ENCODE measurements at regions not wholly inside any gene's neighbourhood (a gene's known extent, or its start where the extent isn't known, plus 50 kb on each side); places are given as distances from the start of the nearest gene placed in this dataset.
A peak's percentile ranks its signal among the peaks of the same experiment; 100 is the strongest.

DNA sequence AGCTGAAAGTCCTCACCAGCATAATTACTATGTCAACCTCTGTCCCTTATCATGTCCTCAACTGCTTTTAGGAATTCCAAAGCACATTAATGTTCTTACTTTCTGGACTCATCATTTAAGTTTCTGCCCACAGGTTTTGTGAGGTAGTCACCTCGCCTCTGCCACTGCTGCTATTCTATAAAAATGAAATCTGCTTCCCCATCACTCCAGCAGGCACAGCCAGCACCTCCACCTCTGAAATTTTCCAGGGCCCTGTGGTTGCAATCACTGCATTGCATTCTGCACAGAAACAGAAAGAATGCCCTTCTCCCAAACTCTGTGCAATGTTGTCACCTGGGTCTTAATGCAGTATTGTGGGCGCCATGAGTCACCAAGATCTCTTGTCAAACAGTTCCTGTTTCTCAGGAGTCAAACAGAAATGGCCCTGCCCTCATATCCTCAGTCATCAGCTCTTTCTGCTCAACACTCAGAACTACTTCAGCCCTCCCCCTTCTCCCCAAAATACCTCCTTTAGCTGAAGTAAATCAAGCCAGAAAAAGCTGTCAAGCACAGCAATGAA, 529.2 kb upstream of the NBEA start:
- H3K4me3 ChIP-seq (ENCODE audit: low read depth, low read length), result no peak overlapping the region
- no peak for DNase-seq (ENCODE audit: low read depth)

DNA sequence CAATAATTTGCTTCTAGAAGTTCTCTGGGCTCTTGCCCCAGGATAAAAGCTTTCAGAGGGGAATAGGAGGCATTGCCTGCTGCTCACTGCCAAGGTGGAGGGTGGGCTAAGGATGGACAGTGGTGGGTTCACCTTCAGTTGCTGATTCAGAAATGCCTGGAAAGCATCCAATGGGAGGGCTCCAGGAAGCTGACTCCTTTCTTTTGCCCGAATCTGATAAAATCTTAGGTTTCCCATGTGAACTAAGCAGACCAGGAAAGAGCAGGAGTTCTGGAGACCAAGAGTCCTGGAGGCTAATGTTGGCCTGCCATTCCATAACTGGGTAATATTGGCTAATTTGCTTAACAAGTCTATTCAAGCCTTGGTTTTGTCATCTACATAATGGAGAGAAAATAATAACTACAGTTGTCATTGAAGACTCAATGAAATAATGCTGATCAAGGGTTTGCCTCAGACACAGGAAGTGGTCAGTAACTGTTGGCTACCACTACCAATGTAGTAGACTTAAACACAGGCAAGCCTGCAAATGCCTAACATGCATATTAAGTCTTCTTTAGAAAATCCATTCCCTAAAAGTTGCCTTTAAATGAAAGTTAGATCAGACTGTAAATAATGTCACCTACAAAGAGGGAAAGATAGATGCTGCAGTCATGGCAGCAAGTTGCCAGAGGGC, 528.4 kb upstream of the NBEA start:
- H3K4me3 ChIP-seq (ENCODE audit: low read depth, low read length), result no peak overlapping the region
- DNase-seq (ENCODE audit: low read depth), result no peak

DNA sequence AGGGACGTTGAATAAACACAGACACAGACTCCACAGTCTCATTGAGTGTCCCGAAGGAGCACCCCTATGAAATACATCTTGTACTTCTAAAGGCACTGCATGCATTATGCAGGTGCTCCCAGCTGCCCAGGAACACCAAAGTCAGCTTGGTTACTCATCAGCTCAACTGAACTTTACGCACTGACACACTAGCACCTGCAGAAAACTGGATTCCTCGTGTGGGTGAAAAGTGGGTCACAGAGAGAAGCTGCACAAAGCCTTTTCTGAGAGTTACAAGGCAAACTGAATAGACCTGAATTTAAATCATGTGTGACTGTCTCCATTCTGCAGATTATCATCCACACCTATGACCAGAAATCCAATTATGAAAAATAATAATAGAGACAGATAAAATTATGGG, 527.5 kb upstream of the NBEA start:
- no peak overlapping the region for H3K4me3 ChIP-seq (ENCODE audit: low read depth, low read length)
- DNase-seq (ENCODE audit: low read depth), result no peak

DNA sequence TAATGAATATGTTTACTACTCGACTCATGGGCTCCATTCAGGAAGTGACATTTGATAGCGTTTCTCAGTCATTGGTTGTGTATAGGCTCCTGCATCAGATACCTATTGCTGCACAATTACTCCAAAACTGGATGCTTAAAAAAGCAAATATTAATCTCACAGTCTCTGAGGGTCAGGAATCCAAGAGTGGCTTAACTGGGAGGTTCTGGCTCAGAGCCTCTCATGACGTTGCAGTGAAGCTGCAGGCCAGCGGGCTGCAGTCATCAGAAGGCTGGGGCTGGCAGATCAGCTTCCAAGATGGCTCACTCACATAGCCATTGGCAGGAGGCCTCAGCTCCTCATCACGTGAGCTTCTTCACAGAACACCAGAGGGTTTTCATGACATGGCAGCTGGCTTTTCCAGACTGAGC, 525.1 kb upstream of the NBEA start:
- peak; percentile 56 for DNase-seq (ENCODE audit: low read depth)
- H3K4me3 ChIP-seq (ENCODE audit: low read depth, low read length), result no peak overlapping the region

DNA sequence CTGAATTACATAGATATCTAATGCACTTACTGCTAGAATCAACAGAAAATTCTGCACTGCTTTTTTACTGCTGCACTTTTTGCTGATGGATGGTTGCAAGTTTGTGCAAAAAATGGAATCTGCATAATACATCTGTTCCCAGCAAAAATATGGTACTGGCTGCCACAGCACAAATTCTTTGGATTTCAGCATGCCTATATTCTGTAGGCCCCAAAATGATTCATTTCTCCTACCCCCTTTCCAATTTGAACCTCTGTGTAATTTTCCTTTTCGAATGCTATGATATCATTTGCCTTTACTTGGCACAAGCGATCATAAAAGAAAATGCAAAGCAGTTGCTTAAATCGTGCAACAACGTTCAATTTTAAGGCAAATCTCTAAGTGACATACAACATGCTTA, 524.2 kb upstream of the NBEA start:
- no peak for DNase-seq (ENCODE audit: low read depth)
- H3K4me3 ChIP-seq (ENCODE audit: low read depth, low read length), result no peak overlapping the region

DNA sequence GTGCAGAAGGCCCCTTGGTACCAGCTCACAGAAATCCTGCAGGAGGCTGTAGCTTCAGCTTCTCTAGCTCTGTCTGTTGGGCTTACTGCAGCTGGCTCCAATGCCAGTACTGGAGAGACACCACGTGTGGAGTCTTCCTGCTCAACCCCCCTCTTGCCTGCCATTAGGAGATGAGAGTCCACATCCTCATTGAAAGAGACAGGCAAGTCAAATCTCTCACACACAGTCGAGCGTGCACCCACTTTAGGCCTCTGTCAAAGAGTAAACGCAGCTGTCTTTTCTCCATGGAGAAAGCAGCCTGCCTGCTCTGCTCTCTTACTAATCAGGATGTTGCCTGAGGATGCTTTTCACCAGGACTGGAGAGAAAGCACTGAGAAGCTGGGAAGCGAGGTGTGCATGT, 523.0 kb upstream of the NBEA start:
- no peak overlapping the region for H3K4me3 ChIP-seq (ENCODE audit: low read depth, low read length)
- no peak for DNase-seq (ENCODE audit: low read depth)

DNA sequence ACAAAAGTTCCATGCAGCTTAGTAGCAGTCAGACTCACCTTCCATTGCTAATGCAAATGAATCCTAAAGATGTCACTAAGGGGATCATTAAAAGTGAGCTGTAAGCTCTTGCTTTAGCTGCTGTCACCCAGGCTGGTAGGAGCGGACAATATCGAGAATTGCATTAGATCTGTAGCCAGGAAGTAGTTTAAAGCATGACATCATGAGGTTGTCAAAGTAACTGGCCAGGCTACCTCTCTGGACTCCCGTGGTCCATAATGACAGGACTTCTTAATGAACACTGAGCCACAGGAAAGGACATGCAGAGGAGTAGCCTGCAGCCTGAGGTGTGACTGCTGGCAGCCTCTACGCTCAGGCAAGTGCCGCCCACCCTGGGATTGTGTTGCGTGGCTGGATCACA, 522.3 kb upstream of the NBEA start:
- no peak for DNase-seq (ENCODE audit: low read depth)
- no peak overlapping the region for H3K4me3 ChIP-seq (ENCODE audit: low read depth, low read length)

DNA sequence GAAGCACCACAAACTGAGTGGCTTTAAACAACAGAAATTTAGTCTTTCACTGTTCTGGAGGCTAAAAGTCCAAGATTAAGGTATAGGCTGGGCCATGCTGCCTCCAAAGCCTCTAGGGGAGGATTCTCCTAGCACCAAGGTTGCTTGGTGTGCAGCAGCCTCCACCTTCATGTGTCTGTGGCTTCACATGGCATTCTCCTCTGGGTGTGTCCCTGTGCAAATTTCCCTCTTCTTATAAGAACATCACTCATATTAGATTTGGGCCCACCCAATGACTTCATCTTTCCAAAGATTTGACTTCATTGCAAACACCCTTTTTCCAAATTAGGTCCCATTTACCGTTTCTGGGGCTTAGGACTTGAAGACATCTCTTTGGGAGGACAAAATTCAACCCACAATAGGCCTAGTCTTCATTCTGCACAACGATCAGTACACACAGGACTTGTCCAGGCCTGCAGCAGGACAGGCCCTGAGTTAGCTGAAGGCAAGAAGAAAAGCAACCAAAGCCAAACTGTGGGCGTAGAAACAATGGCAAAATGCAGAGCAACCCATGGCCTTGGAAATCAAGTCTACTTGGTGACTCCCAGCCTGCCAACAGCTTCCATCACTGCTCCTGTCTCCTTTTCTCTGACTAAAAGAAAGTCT, 521.2 kb upstream of the NBEA start:
- no peak overlapping the region for H3K4me3 ChIP-seq (ENCODE audit: low read depth, low read length)
- DNase-seq (ENCODE audit: low read depth), result no peak

DNA sequence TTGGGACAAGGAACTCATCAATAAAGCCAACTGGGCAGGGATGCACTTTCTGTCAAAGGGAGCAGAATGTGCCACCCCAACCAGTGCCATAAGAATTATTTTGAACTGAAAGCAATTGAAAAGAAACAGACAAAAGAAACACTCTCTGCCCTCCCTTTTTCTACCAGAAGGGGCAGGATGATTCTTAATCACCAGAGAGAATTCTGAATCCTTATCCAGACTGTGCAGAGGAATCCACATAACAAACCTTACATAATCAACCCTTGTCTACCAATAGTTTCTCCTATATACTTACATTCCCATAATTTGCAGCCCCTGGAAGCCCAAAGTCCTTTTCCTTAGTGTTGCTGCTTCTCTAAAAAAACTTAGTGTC, 520.7 kb upstream of the NBEA start:
- no peak overlapping the region for H3K4me3 ChIP-seq (ENCODE audit: low read depth, low read length)
- no peak for DNase-seq (ENCODE audit: low read depth)

DNA sequence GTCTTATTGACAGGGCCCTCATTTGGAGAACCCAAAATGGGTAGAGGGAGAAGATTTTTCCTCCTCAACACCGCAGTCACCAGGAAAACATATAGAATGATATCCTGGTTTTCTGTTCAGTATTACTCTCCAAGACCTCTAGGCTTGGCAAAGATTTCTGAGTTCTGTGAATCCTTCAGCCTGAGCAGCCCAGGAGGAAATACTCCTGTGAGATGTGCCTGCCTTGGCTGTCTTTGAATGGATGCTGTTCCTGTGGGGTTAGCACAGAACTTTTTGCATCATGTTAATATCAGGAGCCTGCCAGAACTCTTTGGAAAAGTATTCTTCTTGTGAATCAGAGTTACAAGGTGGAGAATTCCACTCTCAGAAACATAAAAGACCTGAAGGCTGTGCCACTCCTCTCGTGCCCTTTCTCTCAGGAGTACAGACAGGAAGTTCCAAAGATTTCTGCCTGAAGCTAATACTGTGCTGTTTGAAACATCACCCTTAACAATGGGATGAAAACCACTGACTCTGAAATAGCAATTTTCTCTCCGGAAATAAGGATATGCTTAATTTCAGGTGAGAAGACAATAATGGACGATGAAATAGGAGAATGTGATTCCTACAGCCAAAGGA, 520.1 kb upstream of the NBEA start:
- H3K4me3 ChIP-seq (ENCODE audit: low read depth, low read length), result no peak overlapping the region
- no peak for DNase-seq (ENCODE audit: low read depth)

DNA sequence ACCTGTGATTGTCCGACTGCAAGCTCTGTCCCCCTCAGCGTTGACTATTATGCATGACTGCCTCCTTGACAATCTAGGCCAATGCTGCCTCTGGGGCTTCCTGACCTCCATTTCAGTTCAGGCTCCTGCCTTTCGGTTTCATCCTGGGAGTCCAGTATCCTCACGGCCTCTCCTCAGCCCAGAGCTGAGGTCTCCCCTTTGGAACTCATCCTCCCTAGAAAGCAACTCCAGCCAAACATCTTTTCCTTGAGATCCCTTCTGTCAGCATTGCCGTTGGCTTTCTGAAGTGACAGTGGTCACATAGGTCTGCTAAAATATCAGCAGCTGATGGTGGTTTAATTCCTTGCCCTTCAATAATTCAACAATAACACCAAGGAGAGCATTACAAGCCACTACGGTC, 519.1 kb upstream of the NBEA start:
- no peak for DNase-seq (ENCODE audit: low read depth)
- no peak overlapping the region for H3K4me3 ChIP-seq (ENCODE audit: low read depth, low read length)

DNA sequence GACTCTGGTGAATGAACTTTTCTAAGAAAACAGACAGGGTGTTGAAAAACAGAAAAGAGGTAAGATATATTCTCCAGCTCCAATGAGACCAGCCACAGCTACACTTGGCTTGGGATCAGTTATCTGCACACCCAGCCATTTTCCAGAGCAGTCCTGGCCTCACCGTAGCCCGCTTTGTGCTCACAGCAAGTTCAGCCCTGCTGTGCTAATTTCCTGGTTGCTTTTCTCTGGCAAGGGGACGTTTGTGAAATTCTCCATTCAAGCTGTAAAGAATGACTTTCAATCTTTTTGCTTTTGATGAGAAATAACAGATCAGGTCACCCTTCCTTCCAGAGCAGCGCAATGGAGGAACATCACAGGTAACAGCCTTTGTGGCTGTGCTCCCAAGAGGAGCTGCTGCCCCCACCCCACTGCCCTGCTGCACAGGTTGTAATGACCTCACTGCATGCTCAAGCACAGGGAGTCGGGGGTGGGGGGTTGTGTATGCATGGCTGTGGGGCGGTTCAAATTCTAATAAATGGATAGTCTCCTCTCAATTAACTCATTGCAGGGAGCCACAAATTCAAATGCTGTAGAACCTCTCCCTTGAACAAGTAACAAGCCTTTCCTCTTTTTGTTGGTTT, 516.6 kb upstream of the NBEA start:
- H3K4me3 ChIP-seq (ENCODE audit: low read depth, low read length), result no peak overlapping the region
- no peak for DNase-seq (ENCODE audit: low read depth)

DNA sequence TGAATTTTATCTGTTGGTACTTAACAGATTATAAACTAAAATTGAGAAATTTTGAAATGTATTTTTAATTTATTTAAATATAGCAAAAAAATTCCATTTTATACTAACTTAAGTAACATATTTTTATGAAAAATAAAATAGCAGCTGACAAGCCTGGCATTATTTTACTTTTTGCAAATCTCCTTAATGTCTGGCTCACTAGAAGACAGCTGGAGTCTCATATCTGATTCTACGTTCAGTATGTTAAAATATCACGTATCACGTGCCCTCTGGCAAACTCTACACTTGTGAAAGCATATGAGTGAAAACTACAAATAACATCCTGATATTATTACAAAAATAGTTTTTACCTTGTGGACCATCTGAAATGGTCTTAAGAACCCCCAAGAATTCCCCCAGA, 513.2 kb upstream of the NBEA start:
- no peak overlapping the region for H3K4me3 ChIP-seq (ENCODE audit: low read depth, low read length)
- no peak for DNase-seq (ENCODE audit: low read depth)

DNA sequence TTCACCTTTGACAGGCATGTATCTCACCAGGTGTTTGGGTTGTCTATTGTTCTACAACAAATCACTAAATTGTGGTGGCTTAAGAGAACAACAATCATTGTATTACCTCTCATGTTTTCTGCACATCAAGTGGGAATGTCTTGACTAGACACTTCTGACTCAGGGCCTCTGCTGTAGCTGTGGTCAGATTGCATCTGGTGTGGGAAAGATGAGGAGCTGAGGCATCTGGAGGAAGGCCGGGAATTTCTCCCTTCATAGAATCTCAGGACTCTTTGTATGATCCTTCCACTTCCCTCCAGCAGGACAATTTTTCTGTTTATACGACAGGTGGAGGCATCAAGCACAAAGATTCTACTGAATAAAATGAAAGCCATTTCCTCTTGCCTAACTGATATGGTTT, 511.8 kb upstream of the NBEA start:
- H3K4me3 ChIP-seq (ENCODE audit: low read depth, low read length), result no peak overlapping the region
- DNase-seq (ENCODE audit: low read depth), result peak; percentile 26

DNA sequence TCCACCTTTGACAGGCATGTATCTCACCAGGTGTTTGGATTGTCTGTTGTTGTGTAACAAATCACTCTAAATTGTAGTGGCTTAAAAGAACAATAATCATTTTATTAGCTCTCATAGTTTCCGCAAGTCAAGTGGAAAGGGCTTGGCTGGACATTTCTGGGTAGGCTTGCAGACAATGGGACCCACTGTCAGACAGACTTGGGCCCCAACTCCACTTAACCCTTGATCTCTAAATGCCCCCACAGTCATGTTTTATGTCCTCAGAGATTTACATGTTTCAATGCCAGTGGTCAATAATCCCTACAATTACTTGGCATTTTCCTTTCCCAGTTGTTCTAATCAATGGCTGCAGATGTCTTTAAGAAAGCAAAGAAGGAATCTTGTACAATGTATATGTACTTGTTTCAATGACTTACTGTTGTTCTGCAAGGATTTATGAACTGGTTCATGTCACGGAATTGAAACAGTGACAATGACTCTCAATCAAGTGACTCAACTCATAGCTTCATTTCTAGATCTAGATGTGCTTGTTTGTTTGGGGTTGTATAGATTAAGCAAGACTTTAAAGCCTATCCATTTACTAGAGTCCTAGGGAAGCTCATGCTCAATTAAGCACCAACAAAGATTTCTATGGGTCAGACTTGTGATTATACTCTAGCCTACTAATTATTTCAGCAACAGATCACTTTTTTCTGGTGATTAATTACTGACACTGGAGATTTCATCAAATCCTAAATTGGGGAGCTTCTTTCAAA, 510.1 kb upstream of the NBEA start:
- H3K4me3 ChIP-seq (ENCODE audit: low read depth, low read length), result no peak overlapping the region
- no peak for DNase-seq (ENCODE audit: low read depth)

DNA sequence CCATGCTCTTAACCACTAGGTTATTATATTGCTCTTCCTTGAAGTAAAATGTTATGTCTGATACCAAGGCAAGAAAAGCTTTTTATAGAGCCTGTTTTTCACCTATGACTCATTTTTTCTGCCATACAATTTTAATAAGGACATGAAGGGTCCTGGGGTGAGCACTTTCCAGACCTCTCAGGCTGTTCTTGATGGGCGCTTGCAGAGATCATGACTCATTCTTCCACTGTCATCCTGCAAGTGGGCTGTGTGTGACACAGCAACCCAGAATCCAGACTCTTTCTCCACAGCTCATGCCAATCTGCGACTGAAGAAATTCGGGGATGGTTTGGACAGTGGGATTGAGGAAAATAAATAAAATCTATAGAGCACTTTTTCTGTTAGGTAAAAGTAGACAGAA, 506.7 kb upstream of the NBEA start:
- DNase-seq (ENCODE audit: low read depth), result no peak
- H3K4me3 ChIP-seq (ENCODE audit: low read depth, low read length), result no peak overlapping the region

DNA sequence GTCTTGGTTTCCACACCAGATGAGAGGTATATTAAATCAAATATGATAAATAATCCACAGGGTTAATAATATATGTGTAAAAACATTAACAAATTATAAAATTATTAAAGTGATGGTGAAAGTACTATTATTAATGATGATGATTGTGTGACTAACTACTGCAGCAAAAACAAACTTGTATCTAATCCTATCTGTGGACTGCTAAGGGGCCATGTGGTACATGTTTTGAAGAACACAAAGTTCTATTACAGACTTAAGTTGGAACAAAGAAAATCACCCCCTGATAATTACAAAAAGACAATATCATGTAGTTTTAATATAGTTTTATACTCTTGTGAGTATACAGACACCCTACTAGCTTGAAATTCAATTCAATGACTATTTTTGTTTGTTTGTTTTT, 504.2 kb upstream of the NBEA start:
- no peak for DNase-seq (ENCODE audit: low read depth)
- no peak overlapping the region for H3K4me3 ChIP-seq (ENCODE audit: low read depth, low read length)

DNA sequence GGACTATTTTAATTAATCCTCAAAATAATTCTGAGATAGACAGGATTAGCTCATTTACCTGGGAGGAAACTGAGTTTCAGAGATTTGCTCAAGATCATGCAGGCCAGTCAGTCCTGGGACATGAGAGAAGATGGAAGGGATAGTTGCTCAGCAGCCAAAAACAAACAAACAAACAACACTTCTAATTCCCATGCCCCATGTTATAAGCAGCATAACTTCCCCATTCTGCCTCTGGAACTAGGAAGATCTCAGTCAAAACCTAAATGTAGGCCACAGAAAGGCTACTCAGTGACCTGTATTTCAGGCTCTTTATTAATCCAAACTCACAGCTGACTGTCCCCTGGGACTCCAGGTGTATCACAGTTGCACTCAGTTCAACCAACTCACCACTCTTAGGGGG, 489.2 kb upstream of the NBEA start:
- DNase-seq (ENCODE audit: low read depth), result no peak
- H3K4me3 ChIP-seq (ENCODE audit: low read depth, low read length), result no peak overlapping the region

DNA sequence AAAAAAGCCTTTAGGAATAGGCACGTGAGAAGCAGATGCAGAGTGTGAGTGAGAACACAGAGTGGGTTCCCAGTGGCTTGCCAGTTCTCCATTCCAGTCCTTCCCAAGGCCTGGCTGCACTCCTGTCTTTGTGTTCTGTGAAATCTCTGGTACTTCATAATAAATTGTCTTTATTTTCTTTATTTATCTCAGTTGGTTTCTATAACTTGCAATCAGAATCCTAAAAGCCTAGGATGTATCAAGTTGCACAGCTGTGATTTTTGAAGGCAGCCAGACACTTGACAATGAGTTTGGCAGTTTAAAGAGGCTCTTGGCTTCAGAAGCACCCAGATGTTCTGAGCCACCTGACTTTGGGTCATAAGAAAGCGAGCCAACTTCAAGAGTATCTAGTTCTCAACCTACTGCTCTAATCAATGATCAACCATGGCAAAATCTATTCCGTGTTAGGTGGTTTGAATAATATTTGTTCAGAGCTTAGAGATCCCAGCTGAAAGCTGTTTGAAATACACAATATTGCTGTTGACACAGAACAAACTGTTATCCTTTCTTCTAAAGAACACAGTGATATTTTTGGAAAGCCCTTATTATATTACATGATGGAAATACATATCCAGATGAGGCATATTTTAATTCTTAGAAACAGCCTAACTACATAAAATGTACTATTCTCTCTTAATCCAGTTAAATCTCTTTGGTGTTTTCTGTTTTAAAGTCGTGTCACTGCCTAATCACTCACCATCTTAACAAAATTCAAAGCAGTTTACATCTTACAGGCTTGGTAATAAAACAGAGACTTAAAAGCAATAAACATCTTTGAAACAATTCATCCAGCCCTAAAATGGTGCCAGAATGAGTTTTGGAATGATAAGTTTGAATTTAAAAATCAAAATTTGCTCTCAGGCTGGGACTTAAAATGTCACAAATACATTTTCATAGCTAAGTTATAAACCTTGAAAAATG, 483.0 kb upstream of the NBEA start:
- DNase-seq (ENCODE audit: low read depth), result no peak
- no peak overlapping the region for H3K4me3 ChIP-seq (ENCODE audit: low read depth, low read length)
